ENCODE measurements at regions not wholly inside any gene's neighbourhood (a gene's known extent, or its start where the extent isn't known, plus 50 kb on each side); places are given as distances from the start of the nearest gene placed in this dataset.

DNA sequence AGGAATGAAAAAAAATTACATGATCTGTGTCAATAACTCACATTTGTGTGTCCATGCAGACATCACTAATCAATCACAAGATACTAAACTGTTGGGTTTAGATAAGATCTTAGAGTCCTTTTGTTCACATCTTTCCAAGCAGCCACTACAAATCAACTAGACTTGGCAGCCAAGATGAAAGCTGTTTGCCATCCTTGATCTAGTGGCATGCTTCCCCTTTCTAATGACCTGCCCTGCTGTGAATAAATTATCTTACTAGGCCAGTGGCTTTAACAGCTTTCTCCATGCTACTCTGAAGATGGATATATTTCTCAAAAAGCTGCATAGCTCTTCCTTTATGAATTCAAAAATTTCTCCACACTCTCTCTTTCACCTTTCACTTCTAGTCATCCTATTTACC, 1338.0 kb upstream of the ACVR2A start:
- DNase-seq: no peak
- H3K4me1 ChIP-seq: no peaks in the 10 kb centered on the region
- H3K27ac ChIP-seq: no peak overlapping the region
- no peak overlapping the region for H3K4me3 ChIP-seq
- no peaks in the 10 kb centered on the region for H3K36me3 ChIP-seq
- TF ChIP-seq, protein P1, sequence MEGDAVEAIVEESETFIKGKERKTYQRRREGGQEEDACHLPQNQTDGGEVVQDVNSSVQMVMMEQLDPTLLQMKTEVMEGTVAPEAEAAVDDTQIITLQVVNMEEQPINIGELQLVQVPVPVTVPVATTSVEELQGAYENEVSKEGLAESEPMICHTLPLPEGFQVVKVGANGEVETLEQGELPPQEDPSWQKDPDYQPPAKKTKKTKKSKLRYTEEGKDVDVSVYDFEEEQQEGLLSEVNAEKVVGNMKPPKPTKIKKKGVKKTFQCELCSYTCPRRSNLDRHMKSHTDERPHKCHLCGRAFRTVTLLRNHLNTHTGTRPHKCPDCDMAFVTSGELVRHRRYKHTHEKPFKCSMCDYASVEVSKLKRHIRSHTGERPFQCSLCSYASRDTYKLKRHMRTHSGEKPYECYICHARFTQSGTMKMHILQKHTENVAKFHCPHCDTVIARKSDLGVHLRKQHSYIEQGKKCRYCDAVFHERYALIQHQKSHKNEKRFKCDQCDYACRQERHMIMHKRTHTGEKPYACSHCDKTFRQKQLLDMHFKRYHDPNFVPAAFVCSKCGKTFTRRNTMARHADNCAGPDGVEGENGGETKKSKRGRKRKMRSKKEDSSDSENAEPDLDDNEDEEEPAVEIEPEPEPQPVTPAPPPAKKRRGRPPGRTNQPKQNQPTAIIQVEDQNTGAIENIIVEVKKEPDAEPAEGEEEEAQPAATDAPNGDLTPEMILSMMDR (IDR thresholded peaks at IDR 0.05): no peak
- TF ChIP-seq POLR2A (IDR thresholded peaks at IDR 0.05): no peak
- no peaks in the 10 kb centered on the region for H3K9me3 ChIP-seq
- no peaks in the 10 kb centered on the region for H3K27me3 ChIP-seq

DNA sequence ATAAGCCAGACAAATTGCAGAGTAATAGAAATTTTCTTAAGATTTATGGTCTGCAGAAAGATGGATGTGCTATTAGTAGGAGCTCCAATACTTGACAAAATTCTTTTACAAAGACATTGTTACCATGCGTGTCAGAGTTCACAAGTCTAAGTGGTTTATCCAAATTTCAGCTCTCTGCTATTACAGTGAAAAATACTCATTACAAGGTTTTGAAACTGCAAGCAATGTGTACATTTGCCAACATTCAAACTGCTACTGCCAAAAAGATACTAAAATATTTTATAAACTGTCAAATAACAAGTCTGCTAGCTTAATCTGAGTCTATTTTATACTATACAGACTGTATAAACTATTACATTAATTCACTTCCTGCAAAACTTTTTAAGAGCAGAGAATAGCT, 1341.5 kb upstream of the ACVR2A start:
- no peaks in the 10 kb centered on the region for H3K36me3 ChIP-seq
- H3K4me1 ChIP-seq: no peaks in the 10 kb centered on the region
- no peaks in the 10 kb centered on the region for H3K27me3 ChIP-seq
- no peak for TF ChIP-seq POLR2A (IDR thresholded peaks at IDR 0.05)
- TF ChIP-seq, protein P1 (IDR thresholded peaks at IDR 0.05): no peak
- no peak for DNase-seq
- no peaks in the 10 kb centered on the region for H3K9me3 ChIP-seq
- no peak overlapping the region for H3K27ac ChIP-seq
- no peak overlapping the region for H3K4me3 ChIP-seq

DNA sequence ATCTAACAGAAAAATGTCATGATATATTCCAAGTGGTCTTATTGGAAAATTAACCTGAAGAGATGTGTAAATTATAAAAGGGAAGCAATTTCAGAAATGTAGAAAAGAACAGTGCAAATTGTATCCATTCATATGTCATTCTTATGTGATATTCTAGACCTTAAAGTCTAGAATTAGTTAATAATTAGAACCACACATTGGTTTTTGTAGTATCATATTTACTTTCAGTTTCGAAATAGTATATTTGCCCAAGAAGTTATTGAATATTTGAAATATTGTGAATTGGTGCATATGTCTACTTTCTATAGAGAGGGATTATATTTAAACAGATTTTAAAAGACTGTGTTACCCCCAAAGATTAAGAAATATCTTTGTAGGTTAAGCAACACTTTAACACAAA, 1348.6 kb upstream of the ACVR2A start:
- no peaks in the 10 kb centered on the region for H3K36me3 ChIP-seq
- no peak overlapping the region for H3K4me3 ChIP-seq
- no peak for TF ChIP-seq POLR2A (IDR thresholded peaks at IDR 0.05)
- TF ChIP-seq, protein P1 (IDR thresholded peaks at IDR 0.05): no peak
- no peaks in the 10 kb centered on the region for H3K9me3 ChIP-seq
- H3K27me3 ChIP-seq: no peaks in the 10 kb centered on the region
- H3K27ac ChIP-seq: no peak overlapping the region
- no peaks in the 10 kb centered on the region for H3K4me1 ChIP-seq
- DNase-seq: no peak

DNA sequence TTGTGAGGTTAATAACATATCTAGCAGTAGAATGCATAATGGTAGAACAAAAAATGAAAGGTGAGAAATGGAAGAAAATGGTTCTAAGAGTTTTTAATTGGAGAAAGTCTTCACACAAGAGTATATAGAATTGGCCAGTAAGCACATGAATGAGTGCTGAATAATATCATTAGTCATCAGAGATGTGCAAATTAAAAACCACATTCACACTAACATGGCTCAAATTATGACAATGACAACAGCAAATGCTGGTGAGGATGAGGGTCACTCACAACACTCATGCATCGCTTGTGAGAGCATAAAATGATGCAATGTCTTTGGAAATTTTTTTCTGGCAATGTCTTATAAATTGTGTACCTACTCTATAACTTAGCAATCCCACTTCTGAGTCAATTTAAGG, 1355.4 kb upstream of the ACVR2A start:
- Histone ChIP-seq H3K27ac (no peak overlapping the region), H3K4me1 (no peaks in the 10 kb centered on the region), H3K9me3 (no peaks in the 10 kb centered on the region), H3K36me3 (no peaks in the 10 kb centered on the region), H3K4me3 (no peak overlapping the region), H3K27me3 (no peaks in the 10 kb centered on the region)
- no peak for DNase-seq
- TF ChIP-seq POLR2A (IDR thresholded peaks at IDR 0.05): no peak
- TF ChIP-seq, protein P1 (IDR thresholded peaks at IDR 0.05): no peak

DNA sequence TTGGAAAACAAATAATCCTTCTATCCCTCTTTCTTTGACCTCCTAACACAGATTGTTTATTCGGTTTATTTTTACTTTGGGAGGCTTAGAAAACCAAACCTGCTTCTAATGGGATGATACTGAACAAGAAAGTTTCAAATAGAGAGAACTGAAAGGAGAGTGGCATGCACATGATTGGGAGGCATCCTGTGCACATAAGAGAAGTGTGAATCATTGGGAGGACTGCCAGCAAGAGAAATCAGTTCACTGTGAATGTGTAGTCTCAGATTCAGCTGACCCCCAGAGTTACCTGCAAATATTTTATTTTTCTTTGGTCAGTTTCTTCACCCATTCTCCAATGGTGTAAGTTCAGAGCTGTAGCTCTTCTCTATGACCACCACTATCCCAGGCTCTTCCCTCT, 1363.2 kb upstream of the ACVR2A start:
- no peak for DNase-seq
- no peaks in the 10 kb centered on the region for H3K27me3 ChIP-seq
- no peak for TF ChIP-seq POLR2A (IDR thresholded peaks at IDR 0.05)
- TF ChIP-seq, protein P1 (IDR thresholded peaks at IDR 0.05): no peak
- no peaks in the 10 kb centered on the region for H3K4me1 ChIP-seq
- H3K36me3 ChIP-seq: no peaks in the 10 kb centered on the region
- H3K4me3 ChIP-seq: no peak overlapping the region
- no peaks in the 10 kb centered on the region for H3K9me3 ChIP-seq
- no peak overlapping the region for H3K27ac ChIP-seq

DNA sequence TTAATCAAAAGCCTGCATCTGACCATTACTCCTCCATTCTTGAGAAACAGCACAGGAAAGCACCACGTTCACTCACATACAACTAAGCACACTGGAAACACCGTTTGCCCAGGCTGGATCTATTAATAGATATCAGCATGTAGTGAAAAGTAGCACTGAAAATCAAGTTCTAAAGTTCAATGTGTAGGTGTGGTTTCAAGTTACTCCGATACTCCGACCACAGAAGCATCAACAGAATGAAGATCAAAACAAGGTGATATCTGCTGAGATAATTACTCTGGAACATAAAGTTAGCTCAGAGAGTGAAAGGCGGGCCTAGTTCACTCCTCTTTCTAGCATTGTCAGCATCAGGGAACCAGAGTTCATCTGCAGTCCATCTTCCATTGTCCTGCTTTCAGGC, 1367.4 kb upstream of the ACVR2A start:
- H3K27ac ChIP-seq: no peak overlapping the region
- H3K36me3 ChIP-seq: no peaks in the 10 kb centered on the region
- DNase-seq: no peak
- no peak overlapping the region for H3K4me3 ChIP-seq
- no peaks in the 10 kb centered on the region for H3K9me3 ChIP-seq
- TF ChIP-seq, protein P1 (IDR thresholded peaks at IDR 0.05): no peak
- TF ChIP-seq POLR2A (IDR thresholded peaks at IDR 0.05): no peak
- H3K4me1 ChIP-seq: no peaks in the 10 kb centered on the region
- no peaks in the 10 kb centered on the region for H3K27me3 ChIP-seq

All from Peyer's patch (tissue), 4 donors.